ENCODE measurements at regions not wholly inside any gene's neighbourhood (a gene's known extent, or its start where the extent isn't known, plus 50 kb on each side); places are given as distances from the start of the nearest gene placed in this dataset.

DNA sequence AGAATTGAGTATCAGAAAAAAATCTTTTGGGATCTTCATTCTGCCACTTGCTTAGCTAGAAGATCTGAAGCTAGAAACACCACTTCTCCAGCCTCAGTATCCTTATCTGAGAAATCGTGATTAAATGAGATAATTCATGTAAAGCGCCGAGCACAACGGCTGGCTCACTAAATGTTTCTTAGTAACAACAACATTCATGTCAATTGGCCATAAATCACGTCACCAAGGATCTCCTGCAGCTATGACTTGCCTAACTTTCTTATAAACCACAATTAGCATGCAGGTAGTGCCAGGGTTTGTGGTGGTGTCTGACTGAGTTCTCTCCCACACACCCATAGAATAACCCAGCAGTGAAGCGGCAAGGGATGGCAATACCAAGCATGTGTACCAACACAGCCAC, 501.3 kb downstream of the EFNB2 start:
- no peak overlapping the region for H3K4me3 ChIP-seq (ENCODE audit: control insufficient read depth, low read depth, low read length)
- TF ChIP-seq, protein P1, sequence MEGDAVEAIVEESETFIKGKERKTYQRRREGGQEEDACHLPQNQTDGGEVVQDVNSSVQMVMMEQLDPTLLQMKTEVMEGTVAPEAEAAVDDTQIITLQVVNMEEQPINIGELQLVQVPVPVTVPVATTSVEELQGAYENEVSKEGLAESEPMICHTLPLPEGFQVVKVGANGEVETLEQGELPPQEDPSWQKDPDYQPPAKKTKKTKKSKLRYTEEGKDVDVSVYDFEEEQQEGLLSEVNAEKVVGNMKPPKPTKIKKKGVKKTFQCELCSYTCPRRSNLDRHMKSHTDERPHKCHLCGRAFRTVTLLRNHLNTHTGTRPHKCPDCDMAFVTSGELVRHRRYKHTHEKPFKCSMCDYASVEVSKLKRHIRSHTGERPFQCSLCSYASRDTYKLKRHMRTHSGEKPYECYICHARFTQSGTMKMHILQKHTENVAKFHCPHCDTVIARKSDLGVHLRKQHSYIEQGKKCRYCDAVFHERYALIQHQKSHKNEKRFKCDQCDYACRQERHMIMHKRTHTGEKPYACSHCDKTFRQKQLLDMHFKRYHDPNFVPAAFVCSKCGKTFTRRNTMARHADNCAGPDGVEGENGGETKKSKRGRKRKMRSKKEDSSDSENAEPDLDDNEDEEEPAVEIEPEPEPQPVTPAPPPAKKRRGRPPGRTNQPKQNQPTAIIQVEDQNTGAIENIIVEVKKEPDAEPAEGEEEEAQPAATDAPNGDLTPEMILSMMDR (IDR thresholded peaks at IDR 0.05; ENCODE audit: control insufficient read depth, insufficient read depth, low read depth, low read length, missing control alignments) = no peak
- DNase-seq (ENCODE audit: low read depth) = peak; percentile 5

- H3K4me3 ChIP-seq (ENCODE audit: control insufficient read depth, low read depth, low read length) = no peak overlapping the region
- peak; percentile 54 for DNase-seq (ENCODE audit: low read depth)
- TF ChIP-seq, protein P1 (IDR thresholded peaks at IDR 0.05; ENCODE audit: control insufficient read depth, insufficient read depth, low read depth, low read length, missing control alignments) = peak; percentile 38
These were observed 501.8 kb downstream of the EFNB2 start for GRCh38 chr13:106033659-106034058.

- no peak overlapping the region for H3K4me3 ChIP-seq (ENCODE audit: control insufficient read depth, low read depth, low read length)
- no peak for DNase-seq (ENCODE audit: low read depth)
- TF ChIP-seq, protein P1 (IDR thresholded peaks at IDR 0.05; ENCODE audit: control insufficient read depth, insufficient read depth, low read depth, low read length, missing control alignments) = no peak
These were observed 503.0 kb downstream of the EFNB2 start for GRCh38 chr13:106032441-106032840.

- TF ChIP-seq, protein P1 (IDR thresholded peaks at IDR 0.05; ENCODE audit: control insufficient read depth, insufficient read depth, low read depth, low read length, missing control alignments) = no peak
- no peak for DNase-seq (ENCODE audit: low read depth)
- H3K4me3 ChIP-seq (ENCODE audit: control insufficient read depth, low read depth, low read length) = no peak overlapping the region
These were observed 505.7 kb downstream of the EFNB2 start for GRCh38 chr13:106029676-106030290.

DNA sequence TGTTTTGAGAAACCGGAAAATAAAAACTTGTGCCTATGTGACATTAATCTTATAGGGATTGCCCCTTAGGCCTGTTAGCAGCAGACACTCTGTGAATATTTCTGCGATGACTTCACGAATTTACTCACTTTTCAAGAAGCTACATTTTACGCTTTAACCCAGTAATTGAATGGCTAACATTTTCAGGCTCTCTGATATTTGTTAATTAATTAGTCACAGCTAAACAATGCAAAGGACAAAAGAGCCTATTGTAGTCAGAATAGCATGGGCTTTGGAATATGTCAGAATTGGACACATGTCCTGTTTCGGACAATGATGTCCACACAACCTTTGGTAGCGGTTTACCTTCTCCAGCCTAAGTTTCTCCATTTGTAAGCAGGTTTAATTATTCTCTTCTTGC, 506.6 kb downstream of the EFNB2 start:
- no peak overlapping the region for H3K4me3 ChIP-seq (ENCODE audit: control insufficient read depth, low read depth, low read length)
- DNase-seq (ENCODE audit: low read depth) = no peak
- TF ChIP-seq, protein P1 (IDR thresholded peaks at IDR 0.05; ENCODE audit: control insufficient read depth, insufficient read depth, low read depth, low read length, missing control alignments) = no peak

- TF ChIP-seq, protein P1 (IDR thresholded peaks at IDR 0.05; ENCODE audit: control insufficient read depth, insufficient read depth, low read depth, low read length, missing control alignments) = no peak
- no peak overlapping the region for H3K4me3 ChIP-seq (ENCODE audit: control insufficient read depth, low read depth, low read length)
- DNase-seq (ENCODE audit: low read depth) = no peak
These were observed 523.9 kb downstream of the EFNB2 start for GRCh38 chr13:106011600-106011999.

All from AG09309 (cell line).